Panc1 (cell line): ENCODE measurements at regions not wholly inside any gene's neighbourhood (a gene's known extent, or its start where the extent isn't known, plus 50 kb on each side); places are given as distances from the start of the nearest gene placed in this dataset.

Experiments
- ATAC-seq: fragments of 200-7000 bp; cut with Tn5 transposase; 2 replicates; pipeline ENCODE4 v1.9.1; 2020; ENCODE audit warnings: mild to moderate bottlenecking, moderate library complexity
- BruUV-seq: library from RNA; stranded (reverse); fragments of 400-500 nt; replicated peaks from 2 replicates; lab custom pipeline; 2021; lab: Mats Ljungman, UMichigan
- CTCF ChIA-PET: fragments of 300-600 bp; sonication (Branson Sonifier 250); formaldehyde crosslinking; loops from one replicate; lab custom pipeline; 2022; ENCODE audit warnings: antibody characterized with exemption; lab: Charles Lee
- POLR2A ChIA-PET: fragments of 300-600 bp; sonication (Branson Sonifier 250); formaldehyde crosslinking; loops from one replicate; lab custom pipeline; 2022; ENCODE audit warnings: antibody characterized with exemption; lab: Charles Lee
- DNase-seq: peaks from one replicate; pipeline ENCODE4 v3.0.0-alpha.2; 2010; ENCODE audit warnings: low read depth, low spot score
- H3K27ac ChIP-seq: 2 replicates; pipeline ENCODE4 v1.5.1; 2011; ENCODE audit warnings: mild to moderate bottlenecking, low read length, inconsistent platforms
- H3K27me3 ChIP-seq: fragments of 200-500 bp; sonication (Bioruptor generic); 2 replicates; pipeline ENCODE4 v1.6.0; 2014; ENCODE audit warnings: low read length, inconsistent platforms; ENCODE audit not compliant: control insufficient read depth, insufficient read depth
- H3K36me3 ChIP-seq: fragments of 200-500 bp; sonication (Bioruptor generic); 2 replicates; pipeline ENCODE4 v1.5.1; 2014; ENCODE audit warnings: inconsistent platforms, mild to moderate bottlenecking, low read length, moderate library complexity; ENCODE audit not compliant: control insufficient read depth, insufficient read depth
- H3K4me1 ChIP-seq: 2 replicates; pipeline ENCODE4 v1.5.1; 2011; ENCODE audit warnings: inconsistent platforms, mild to moderate bottlenecking, low read length, moderate library complexity; ENCODE audit not compliant: control insufficient read depth, insufficient read depth
- H3K4me3 ChIP-seq, 2 experiments: 2 replicates each; pipeline ENCODE4 v1.5.1; 2011 to 2012; ENCODE audit warnings: low read depth in 2 of 2, low read length in 2 of 2, mild to moderate bottlenecking in 2 of 2, inconsistent platforms in 1 of 2, moderate library complexity in 1 of 2
- H3K9me3 ChIP-seq: fragments of 200-500 bp; sonication (Bioruptor generic); 2 replicates; pipeline ENCODE4 v1.5.1; 2014; ENCODE audit warnings: low read depth, mild to moderate bottlenecking, inconsistent platforms, low read length, moderate library complexity; ENCODE audit not compliant: control insufficient read depth, insufficient read depth
- CTCF ChIP-seq: fragments of 450-650 bp; IDR thresholded peaks from 2 replicates; pipeline ENCODE4 v1.5.1; 2017; ENCODE audit warnings: mild to moderate bottlenecking
- POLR2AphosphoS5 ChIP-seq: IDR thresholded peaks from 2 replicates; pipeline ENCODE4 v1.6.1; 2012; ENCODE audit warnings: mild to moderate bottlenecking, low read depth, low read length, moderate library complexity
- REST ChIP-seq, 2 experiments: IDR thresholded peaks; 2 replicates each; pipeline ENCODE4 v1.6.1; 2011 to 2012; ENCODE audit warnings: low read depth in 2 of 2, control low read depth in 1 of 2, low read length in 1 of 2, mild to moderate bottlenecking in 1 of 2, moderate library complexity in 1 of 2; ENCODE audit not compliant: insufficient read depth in 1 of 2
- SIN3A ChIP-seq: IDR thresholded peaks from 2 replicates; pipeline ENCODE4 v1.6.1; 2012; ENCODE audit warnings: low read depth, mild to moderate bottlenecking, low read length, moderate library complexity, borderline replicate concordance; ENCODE audit not compliant: insufficient read depth
- TCF7L2 ChIP-seq: IDR thresholded peaks from 2 replicates; pipeline ENCODE4 v1.6.1; 2011; ENCODE audit warnings: mild to moderate bottlenecking, low read depth, low read length, inconsistent platforms
- in situ Hi-C: cut with HindIII; loops from 2 replicates; pipeline ENCODE4 v1.10.0; 2016; ENCODE audit warnings: low sequenced_read_pairs, low pct_unique_long_range_greater_than_20kb
- intact Hi-C: fragments of 100-400 bp; cut with micrococcal nuclease; formaldehyde crosslinking; loops from one replicate; pipeline ENCODE4 v1.10.0; 2022; ENCODE audit not compliant: unreplicated experiment

GRCh38 chr10:52897162-52897561, 124.6 kb upstream of the MBL2 start:
- TF ChIP-seq CTCF: no peak
- TF ChIP-seq POLR2AphosphoS5: no peak
- no peak for TF ChIP-seq SIN3A
- no peak for TF ChIP-seq TCF7L2
- TF ChIP-seq REST (IDR thresholded peaks at IDR 0.05; ENCODE audit: insufficient read depth in 1 of 2, low read depth in 2 of 2, low read length in 1 of 2): no peak
- Histone ChIP-seq H3K36me3 (no peaks in the 10 kb centered on the region), H3K4me3 (no peak overlapping the region), H3K9me3 (no peaks in the 10 kb centered on the region), H3K27ac (no peak overlapping the region), H3K27me3 (no peaks in the 10 kb centered on the region), H3K4me1 (no peaks in the 10 kb centered on the region)
- ChIA-PET CTCF (no interaction called here), POLR2A (no interaction called here)
- ATAC-seq (no peak), DNase-seq (no peak)
- intact Hi-C loops (no loop called here), in situ Hi-C loops (no loop called here)
- BruUV-seq: no TSS peak

- Histone ChIP-seq H3K9me3 (no peaks in the 10 kb centered on the region), H3K27me3 (no peaks in the 10 kb centered on the region), H3K36me3 (no peaks in the 10 kb centered on the region), H3K4me1 (no peaks in the 10 kb centered on the region), H3K27ac (no peak overlapping the region), H3K4me3 (no peak overlapping the region)
- DNase-seq: no peak
- no peak for ATAC-seq
- BruUV-seq: no TSS peak
- ChIA-PET CTCF (no interaction called here), POLR2A (no interaction called here)
- intact Hi-C loops: no loop called here
- TF ChIP-seq SIN3A (no peak), REST (IDR thresholded peaks at IDR 0.05; ENCODE audit: insufficient read depth in 1 of 2, low read depth in 2 of 2, low read length in 1 of 2) (no peak), POLR2AphosphoS5 (no peak), CTCF (no peak), TCF7L2 (no peak)
- in situ Hi-C loops: no loop called here
These were observed 122.5 kb upstream of the MBL2 start for GRCh38 chr10:52895059-52895458.
